Thoracic aorta (tissue), 2 donors: ENCODE measurements at regions not wholly inside any gene's neighbourhood (a gene's known extent, or its start where the extent isn't known, plus 50 kb on each side); places are given as distances from the start of the nearest gene placed in this dataset.

Experiments
- ATAC-seq: fragments of 150-250 bp; one replicate; pipeline ENCODE4 v1.8.0; 2017; ENCODE audit warnings: low read depth; ENCODE audit not compliant: insufficient number of reproducible peaks, low FRiP score
- DNase-seq: peaks from one replicate; pipeline ENCODE4 v3.0.0-alpha.2; 2020; ENCODE audit warnings: low spot score
- H3K27ac ChIP-seq, 2 donors: fragments of 200-600 bp; sonication (generic); 1 replicate in 1 of 2; 2 replicates in 1 of 2; pipeline ENCODE4 v1.5.1; 2016; ENCODE audit warnings: mild to moderate bottlenecking in 2 of 2, moderate library complexity in 2 of 2
- H3K27me3 ChIP-seq: fragments of 200-600 bp; sonication (generic); replicated peaks from 2 replicates; pipeline ENCODE4 v1.6.0; 2016; ENCODE audit warnings: mild to moderate bottlenecking; ENCODE audit not compliant: insufficient read depth
- H3K36me3 ChIP-seq: fragments of 200-600 bp; sonication (generic); one replicate; pipeline ENCODE4 v1.5.1; 2016
- H3K4me1 ChIP-seq, 2 donors: fragments of 200-600 bp; sonication (generic); 1 replicate in 1 of 2; 2 replicates in 1 of 2; pipeline versions ENCODE4 v1.5.1 to v1.6.0; 2016; ENCODE audit warnings: low read depth in 2 of 2, mild to moderate bottlenecking in 1 of 2; ENCODE audit not compliant: control insufficient read depth in 1 of 2
- H3K4me3 ChIP-seq: fragments of 200-600 bp; sonication (generic); 2 replicates; pipeline ENCODE4 v1.5.1; 2016; ENCODE audit warnings: mild to moderate bottlenecking
- H3K9me3 ChIP-seq: fragments of 200-600 bp; sonication (generic); 2 replicates; pipeline ENCODE4 v1.5.1; 2016
- TF ChIP-seq, protein P1 (sequence below): fragments of 200-600 bp; sonication (generic); IDR thresholded peaks from one replicate; pipeline ENCODE4 v1.5.1; 2019; ENCODE audit warnings: antibody characterized with exemption

GRCh38 chr11:23990346-23991164 lies 506.3 kb upstream of the LUZP2 start:
- Histone ChIP-seq H3K9me3 (no peaks in the 10 kb centered on the region), H3K4me1 (no peaks in the 10 kb centered on the region), H3K27ac (no peak overlapping the region), H3K4me3 (no peak overlapping the region), H3K27me3 (no peaks in the 10 kb centered on the region), H3K36me3 (no peaks in the 10 kb centered on the region)
- TF ChIP-seq, protein P1, sequence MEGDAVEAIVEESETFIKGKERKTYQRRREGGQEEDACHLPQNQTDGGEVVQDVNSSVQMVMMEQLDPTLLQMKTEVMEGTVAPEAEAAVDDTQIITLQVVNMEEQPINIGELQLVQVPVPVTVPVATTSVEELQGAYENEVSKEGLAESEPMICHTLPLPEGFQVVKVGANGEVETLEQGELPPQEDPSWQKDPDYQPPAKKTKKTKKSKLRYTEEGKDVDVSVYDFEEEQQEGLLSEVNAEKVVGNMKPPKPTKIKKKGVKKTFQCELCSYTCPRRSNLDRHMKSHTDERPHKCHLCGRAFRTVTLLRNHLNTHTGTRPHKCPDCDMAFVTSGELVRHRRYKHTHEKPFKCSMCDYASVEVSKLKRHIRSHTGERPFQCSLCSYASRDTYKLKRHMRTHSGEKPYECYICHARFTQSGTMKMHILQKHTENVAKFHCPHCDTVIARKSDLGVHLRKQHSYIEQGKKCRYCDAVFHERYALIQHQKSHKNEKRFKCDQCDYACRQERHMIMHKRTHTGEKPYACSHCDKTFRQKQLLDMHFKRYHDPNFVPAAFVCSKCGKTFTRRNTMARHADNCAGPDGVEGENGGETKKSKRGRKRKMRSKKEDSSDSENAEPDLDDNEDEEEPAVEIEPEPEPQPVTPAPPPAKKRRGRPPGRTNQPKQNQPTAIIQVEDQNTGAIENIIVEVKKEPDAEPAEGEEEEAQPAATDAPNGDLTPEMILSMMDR, result no peak
- DNase-seq (no peak), ATAC-seq (no peak)

DNA sequence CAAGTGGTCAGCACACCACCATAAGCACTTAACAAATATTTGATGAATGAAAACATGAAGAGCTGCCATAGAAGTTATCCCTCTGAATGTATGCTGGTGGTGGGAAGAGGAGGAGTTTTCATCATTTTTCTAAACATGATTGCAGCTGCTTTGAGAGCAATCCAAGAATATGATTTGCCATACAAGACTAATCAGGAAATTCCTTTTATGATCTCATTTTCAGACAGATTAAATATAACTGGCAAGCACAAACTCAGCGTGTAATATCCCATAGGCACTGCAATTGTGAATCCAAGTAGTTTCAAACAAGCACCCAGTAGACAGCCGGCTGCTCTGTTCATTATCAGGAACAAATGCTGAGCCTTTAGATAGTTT lies 505.7 kb upstream of the LUZP2 start:
- Histone ChIP-seq H3K36me3 (no peaks in the 10 kb centered on the region), H3K27me3 (no peaks in the 10 kb centered on the region), H3K4me3 (no peak overlapping the region), H3K27ac (no peak overlapping the region), H3K9me3 (no peaks in the 10 kb centered on the region), H3K4me1 (no peaks in the 10 kb centered on the region)
- no peak for DNase-seq
- no peak for ATAC-seq
- TF ChIP-seq, protein P1, result no peak

DNA sequence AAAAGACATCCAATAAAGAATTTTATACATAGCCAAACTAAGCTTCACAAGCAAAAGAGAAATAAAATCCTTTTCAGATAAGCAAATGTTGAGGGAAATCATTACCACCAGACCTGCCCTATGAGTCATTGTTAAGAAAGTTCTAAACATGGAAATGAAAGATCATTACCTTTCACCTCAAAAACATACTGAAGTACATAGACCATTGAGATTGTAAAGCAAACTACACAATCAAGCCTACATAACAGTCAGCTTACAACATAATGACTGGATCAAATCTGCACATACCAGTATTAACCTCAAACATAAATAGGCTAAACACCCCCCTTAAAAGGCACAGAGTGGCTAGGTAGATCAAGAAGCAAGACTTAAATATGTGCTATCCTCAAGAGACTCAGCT lies 501.0 kb upstream of the LUZP2 start:
- H3K4me1 ChIP-seq, result no peaks in the 10 kb centered on the region
- no peaks in the 10 kb centered on the region for H3K9me3 ChIP-seq

DNA sequence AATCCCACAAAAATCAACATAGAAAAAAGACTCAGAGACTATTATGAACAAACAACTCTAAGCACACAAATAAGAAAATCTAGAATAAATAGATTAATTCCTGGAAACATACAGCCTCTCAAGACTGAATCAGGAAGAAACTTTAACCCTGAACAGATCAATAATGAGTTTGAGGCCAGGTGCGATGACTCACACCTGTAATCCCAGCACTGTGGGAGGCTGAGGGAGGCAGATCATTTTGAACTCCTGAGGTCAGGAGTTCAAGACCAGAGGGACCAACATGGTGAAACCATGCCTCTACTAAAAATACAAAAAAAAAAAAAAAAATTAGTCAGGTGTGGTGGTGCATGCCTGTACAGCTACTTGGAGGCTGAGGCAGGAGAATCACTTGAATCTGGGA lies 499.5 kb upstream of the LUZP2 start:
- Histone ChIP-seq H3K4me3 (no peak overlapping the region), H3K27me3 (no peaks in the 10 kb centered on the region), H3K4me1 (no peaks in the 10 kb centered on the region), H3K27ac (no peak overlapping the region), H3K9me3 (no peaks in the 10 kb centered on the region), H3K36me3 (no peaks in the 10 kb centered on the region)
- no peak for ATAC-seq
- DNase-seq, result no peak
- TF ChIP-seq, protein P1, result no peak

More for the DNA sequence above, 501.0 kb upstream of the LUZP2 start:
- no peak for ATAC-seq
- Histone ChIP-seq H3K27ac (no peak overlapping the region), H3K36me3 (no peaks in the 10 kb centered on the region), H3K27me3 (no peaks in the 10 kb centered on the region), H3K4me3 (no peak overlapping the region)
- TF ChIP-seq, protein P1, result no peak
- no peak for DNase-seq

- no peaks in the 10 kb centered on the region for H3K27me3 ChIP-seq
- no peaks in the 10 kb centered on the region for H3K36me3 ChIP-seq
- no peak overlapping the region for H3K27ac ChIP-seq
- ATAC-seq, result no peak
- no peaks in the 10 kb centered on the region for H3K4me1 ChIP-seq
- TF ChIP-seq, protein P1, result no peak
- DNase-seq, result no peak
- no peak overlapping the region for H3K4me3 ChIP-seq
- no peaks in the 10 kb centered on the region for H3K9me3 ChIP-seq
Observed at GRCh38 chr11:24005202-24005876, 491.5 kb upstream of the LUZP2 start.
